Testis (tissue), 2 donors: ENCODE measurements at regions not wholly inside any gene's neighbourhood (a gene's known extent, or its start where the extent isn't known, plus 50 kb on each side); places are given as distances from the start of the nearest gene placed in this dataset.

Source experiments
- DNase-seq: peaks from one replicate; pipeline ENCODE4 v3.0.0-alpha.2; 2019
- H3K27ac ChIP-seq, 2 donors: fragments of 200-600 bp; sonication (generic); one replicate each; pipeline ENCODE4 v1.5.1; 2019
- H3K27me3 ChIP-seq: fragments of 200-600 bp; sonication (generic); one replicate; pipeline ENCODE4 v1.5.1; 2019
- H3K36me3 ChIP-seq: fragments of 200-600 bp; sonication (generic); one replicate; pipeline ENCODE4 v1.5.1; 2017; ENCODE audit warnings: low read depth; ENCODE audit errors: missing control alignments
- H3K4me1 ChIP-seq: fragments of 200-600 bp; sonication (generic); one replicate; pipeline ENCODE4 v1.5.1; 2019
- H3K4me3 ChIP-seq, 2 donors: fragments of 200-600 bp; sonication (generic); one replicate each; pipeline ENCODE4 v1.5.1; 2017 to 2019
- H3K9me3 ChIP-seq: fragments of 200-600 bp; sonication (generic); one replicate; pipeline ENCODE4 v1.5.1; 2017
- POLR2A ChIP-seq: fragments of 450-650 bp; IDR thresholded peaks from one replicate; pipeline ENCODE4 v1.6.1; 2017; ENCODE audit warnings: antibody characterized with exemption, mild to moderate bottlenecking, moderate library complexity
- WGBS, 2 donors: methylation state at CpG; one replicate each; pipeline ENCODE4 v1.1.5; 2018; 5-methylcytosine and 5-hydroxymethylcytosine counted together
- intact Hi-C: fragments of 100-400 bp; cut with DNase I; formaldehyde crosslinking; loops from one replicate; pipeline ENCODE4 v1.15.1; 2023; ENCODE audit warnings: low total_unique reads
- TF ChIP-seq, protein P1 (sequence below), 3 experiments: fragments of 450-650 bp in 2 of 3; fragments of 200-600 bp in 1 of 3; sonication (generic) in 1 of 3; IDR thresholded peaks; one replicate each; pipeline ENCODE4 v1.5.1; 2016 to 2019; ENCODE audit warnings: antibody characterized with exemption in 3 of 3, mild to moderate bottlenecking in 2 of 3, moderate library complexity in 1 of 3

- 79 to 86% methylated on average over 4 of the region's 4 CpGs for WGBS, 2 donors
- Histone ChIP-seq H3K4me3 (no peak overlapping the region), H3K27ac (no peak overlapping the region), H3K4me1 (no peaks in the 10 kb centered on the region), H3K27me3 (no peaks in the 10 kb centered on the region), H3K36me3 (no peaks in the 10 kb centered on the region), H3K9me3 (no peaks in the 10 kb centered on the region)
- no peak for TF ChIP-seq POLR2A
- TF ChIP-seq, protein P1, sequence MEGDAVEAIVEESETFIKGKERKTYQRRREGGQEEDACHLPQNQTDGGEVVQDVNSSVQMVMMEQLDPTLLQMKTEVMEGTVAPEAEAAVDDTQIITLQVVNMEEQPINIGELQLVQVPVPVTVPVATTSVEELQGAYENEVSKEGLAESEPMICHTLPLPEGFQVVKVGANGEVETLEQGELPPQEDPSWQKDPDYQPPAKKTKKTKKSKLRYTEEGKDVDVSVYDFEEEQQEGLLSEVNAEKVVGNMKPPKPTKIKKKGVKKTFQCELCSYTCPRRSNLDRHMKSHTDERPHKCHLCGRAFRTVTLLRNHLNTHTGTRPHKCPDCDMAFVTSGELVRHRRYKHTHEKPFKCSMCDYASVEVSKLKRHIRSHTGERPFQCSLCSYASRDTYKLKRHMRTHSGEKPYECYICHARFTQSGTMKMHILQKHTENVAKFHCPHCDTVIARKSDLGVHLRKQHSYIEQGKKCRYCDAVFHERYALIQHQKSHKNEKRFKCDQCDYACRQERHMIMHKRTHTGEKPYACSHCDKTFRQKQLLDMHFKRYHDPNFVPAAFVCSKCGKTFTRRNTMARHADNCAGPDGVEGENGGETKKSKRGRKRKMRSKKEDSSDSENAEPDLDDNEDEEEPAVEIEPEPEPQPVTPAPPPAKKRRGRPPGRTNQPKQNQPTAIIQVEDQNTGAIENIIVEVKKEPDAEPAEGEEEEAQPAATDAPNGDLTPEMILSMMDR (IDR thresholded peaks at IDR 0.05): no peak
- no peak for DNase-seq
- intact Hi-C loops: no loop called here
Measured at GRCh38 chr15:95996494-95996893, 334.0 kb upstream of the NR2F2 start.

DNA sequence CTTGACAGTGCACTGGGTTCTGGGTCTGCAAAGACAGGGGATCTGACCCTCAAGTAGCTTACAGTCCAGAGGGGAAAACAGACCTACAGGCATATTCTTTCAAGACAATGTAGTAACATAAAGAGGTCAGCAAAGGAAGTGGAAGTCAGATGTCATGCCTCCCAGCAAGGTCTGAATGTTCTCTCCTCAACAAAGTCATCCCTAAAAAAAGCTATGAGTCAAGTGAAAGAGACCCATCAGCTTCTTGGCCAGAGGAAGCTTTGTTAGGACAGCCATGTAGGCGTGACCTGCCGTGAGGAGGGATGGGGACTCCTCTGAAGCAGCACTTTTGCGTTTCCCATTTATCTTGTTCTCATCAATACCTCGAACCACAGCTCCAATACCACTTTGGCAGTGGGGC, 331.6 kb upstream of the NR2F2 start:
- Histone ChIP-seq H3K4me3 (no peak overlapping the region), H3K9me3 (no peaks in the 10 kb centered on the region), H3K27ac (no peak overlapping the region), H3K27me3 (no peaks in the 10 kb centered on the region), H3K4me1 (no peaks in the 10 kb centered on the region), H3K36me3 (no peaks in the 10 kb centered on the region)
- intact Hi-C loops: no loop called here
- no peak for DNase-seq
- WGBS, 2 donors: 95 to 98% methylated on average over 4 of the region's 4 CpGs
- TF ChIP-seq, protein P1 (IDR thresholded peaks at IDR 0.05): no peak
- no peak for TF ChIP-seq POLR2A

DNA sequence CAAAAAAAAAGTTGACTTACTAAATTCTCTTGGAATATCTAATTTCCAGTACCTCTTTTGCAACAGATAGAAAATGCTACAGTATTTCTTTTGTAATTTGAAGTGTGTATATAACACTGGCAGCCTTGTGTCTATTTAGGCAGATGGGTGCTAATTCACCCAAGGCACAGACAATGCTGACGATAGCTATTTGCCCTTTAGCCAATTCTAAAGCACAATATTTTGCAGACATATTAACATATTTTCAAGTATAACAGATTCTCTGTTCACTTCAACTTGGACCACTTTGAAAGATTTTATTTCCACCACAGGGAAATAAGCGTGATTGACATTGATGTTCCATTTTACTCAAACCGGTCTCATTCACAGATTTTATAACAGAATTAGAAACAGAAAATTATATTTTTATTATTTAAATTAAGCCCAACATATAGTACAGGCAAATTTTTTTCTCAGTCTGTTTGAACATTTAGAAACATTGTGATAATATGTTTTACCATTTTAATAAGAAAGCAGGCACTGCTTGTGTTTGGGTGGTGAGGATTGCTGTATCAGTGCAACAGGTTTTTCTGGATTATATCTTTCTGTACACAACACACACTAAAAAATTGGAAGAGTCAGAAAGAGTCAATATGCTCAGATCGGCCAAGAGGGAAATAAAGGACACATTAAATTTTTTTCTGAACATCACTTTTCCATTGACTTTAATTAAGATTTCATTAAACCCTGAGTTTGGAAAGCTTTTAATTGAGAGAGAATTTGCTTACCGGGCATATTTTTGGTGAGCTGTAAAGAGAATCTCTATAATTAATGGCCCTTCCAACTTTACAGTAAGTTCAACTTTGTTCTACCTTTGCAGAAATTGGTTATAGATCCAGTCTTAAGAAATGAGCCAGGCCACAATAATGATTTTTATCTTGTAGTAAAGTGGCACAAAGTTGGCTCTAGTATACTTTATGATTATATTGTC, 327.3 kb upstream of the NR2F2 start:
- H3K27me3 ChIP-seq: no peaks in the 10 kb centered on the region
- TF ChIP-seq POLR2A: no peak
- TF ChIP-seq, protein P1 (IDR thresholded peaks at IDR 0.05): no peak
- H3K4me1 ChIP-seq: no peaks in the 10 kb centered on the region
- intact Hi-C loops: no loop called here
- no peak overlapping the region for H3K4me3 ChIP-seq
- H3K27ac ChIP-seq: no peak overlapping the region
- WGBS, 2 donors: 87 to 95% methylated on average over 5 of the region's 5 CpGs
- no peaks in the 10 kb centered on the region for H3K9me3 ChIP-seq
- H3K36me3 ChIP-seq: no peaks in the 10 kb centered on the region
- no peak for DNase-seq

- WGBS, 2 donors: 85 to 91% methylated on average over 2 of the region's 2 CpGs
- DNase-seq: no peak
- Histone ChIP-seq H3K27me3 (no peaks in the 10 kb centered on the region), H3K9me3 (no peaks in the 10 kb centered on the region), H3K4me3 (no peak overlapping the region), H3K36me3 (no peaks in the 10 kb centered on the region), H3K27ac (no peak overlapping the region), H3K4me1 (no peaks in the 10 kb centered on the region)
- intact Hi-C loops: no loop called here
- TF ChIP-seq, protein P1 (IDR thresholded peaks at IDR 0.05): no peak
- no peak for TF ChIP-seq POLR2A
Measured at GRCh38 chr15:96005906-96006305, 324.6 kb upstream of the NR2F2 start.

DNA sequence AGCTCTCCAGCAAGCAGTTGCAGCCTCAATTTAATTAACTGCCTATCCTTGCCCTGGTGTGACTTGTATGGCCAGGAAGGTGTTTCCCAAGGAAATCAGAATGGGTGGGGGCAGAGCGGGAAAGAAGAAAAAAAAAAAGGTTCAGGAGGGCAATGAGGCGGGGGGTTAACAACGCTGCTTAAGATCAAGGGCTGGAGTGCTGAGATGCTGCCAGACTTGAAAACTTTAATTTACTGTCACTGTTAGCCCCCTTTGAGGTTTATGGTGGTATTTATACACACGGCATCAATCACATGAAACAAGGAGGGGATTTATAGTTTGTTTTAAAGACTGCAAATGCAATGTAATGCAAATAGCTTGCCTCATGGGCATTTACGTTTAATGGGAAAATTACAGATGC, 319.4 kb upstream of the NR2F2 start:
- Histone ChIP-seq H3K27me3 (no peaks in the 10 kb centered on the region), H3K4me3 (no peak overlapping the region), H3K27ac (no peak overlapping the region), H3K36me3 (no peaks in the 10 kb centered on the region), H3K4me1 (no peaks in the 10 kb centered on the region), H3K9me3 (no peaks in the 10 kb centered on the region)
- WGBS, 2 donors: 64 to 67% methylated on average over 5 of the region's 5 CpGs
- TF ChIP-seq, protein P1 (IDR thresholded peaks at IDR 0.05): no peak
- no peak for TF ChIP-seq POLR2A
- intact Hi-C loops: no loop called here
- DNase-seq: no peak
